Iris pigment epithelial cell (primary cell): ENCODE measurements at regions not wholly inside any gene's neighbourhood (a gene's known extent, or its start where the extent isn't known, plus 50 kb on each side); places are given as distances from the start of the nearest gene placed in this dataset.
A peak's percentile ranks its signal among the peaks of the same experiment; 100 is the strongest.

Experiments
- DNase-seq: peaks from one replicate; pipeline ENCODE4 v3.0.0-alpha.2; 2011; ENCODE audit warnings: low read depth

GRCh38 chr6:100177956-100178355, 183.9 kb upstream of the MCHR2 start:
- no peak for DNase-seq

DNA sequence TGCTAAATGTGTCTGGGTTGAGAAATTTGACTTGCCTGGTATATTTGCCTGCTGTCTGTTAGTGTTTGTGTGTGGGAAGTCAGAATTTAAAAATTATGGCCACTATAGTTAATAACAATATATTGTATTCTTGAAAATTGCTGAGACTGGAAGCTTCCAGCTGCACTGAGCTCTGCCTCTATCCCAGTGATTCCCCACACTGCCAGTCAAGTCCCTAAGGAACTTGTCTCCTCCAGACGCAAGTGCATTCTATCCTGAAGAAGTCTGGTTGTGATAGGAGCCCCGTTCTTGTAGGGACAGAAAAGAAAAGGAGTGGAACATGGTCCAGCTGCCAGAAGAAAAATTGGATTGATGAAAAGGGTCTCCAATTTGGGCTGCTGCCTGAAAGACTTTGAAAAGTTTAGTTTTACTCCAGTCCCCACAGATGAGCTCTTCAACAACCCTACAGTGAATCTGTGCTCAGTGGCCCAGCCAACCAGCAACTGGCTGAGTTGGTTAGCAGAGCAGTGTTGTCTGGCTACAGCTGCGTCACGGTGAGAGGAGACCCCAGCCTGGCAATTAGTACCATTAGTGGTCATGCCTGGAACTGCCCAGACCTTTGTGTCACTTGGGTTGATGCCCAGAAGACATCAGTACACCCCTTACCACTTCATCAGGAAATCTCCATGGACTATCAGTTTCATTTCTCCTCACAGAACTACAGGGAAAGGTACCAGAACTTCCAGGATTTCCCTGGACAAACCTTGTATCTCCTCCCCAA, 183.1 kb upstream of the MCHR2 start:
- no peak for DNase-seq

DNA sequence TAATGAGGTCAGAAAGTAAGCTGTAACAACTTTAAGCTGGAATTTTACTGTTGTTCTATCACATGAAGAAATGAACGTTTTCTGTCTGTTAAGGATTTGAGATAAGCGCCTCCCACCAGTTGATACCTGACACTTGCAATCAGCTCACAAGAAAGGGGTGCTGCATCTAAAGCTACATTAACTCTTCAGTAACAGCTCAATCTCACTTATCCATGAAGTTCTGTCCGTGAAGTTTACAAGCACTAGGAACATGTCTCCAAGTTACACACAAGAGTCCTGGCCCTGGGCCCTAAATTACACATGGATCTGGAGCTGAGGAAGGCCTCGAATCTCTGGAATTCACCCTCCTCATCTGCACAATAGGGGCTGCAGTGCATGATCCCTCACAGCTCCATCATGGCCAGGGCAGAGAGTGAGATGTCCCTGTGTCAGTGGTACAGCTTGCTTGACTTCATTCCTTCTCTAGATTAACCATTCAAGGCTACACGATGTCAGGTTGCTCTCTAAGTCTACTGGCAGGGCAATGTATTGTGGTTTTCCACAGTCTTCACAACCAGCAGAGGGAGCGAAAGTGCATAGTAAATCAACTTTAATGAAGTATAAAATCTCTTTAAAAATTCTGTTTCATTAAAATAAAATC, 182.4 kb upstream of the MCHR2 start:
- peak; percentile 80 for DNase-seq

GRCh38 chr6:100175814-100176310, 181.8 kb upstream of the MCHR2 start:
- DNase-seq = peak; percentile 94

DNA sequence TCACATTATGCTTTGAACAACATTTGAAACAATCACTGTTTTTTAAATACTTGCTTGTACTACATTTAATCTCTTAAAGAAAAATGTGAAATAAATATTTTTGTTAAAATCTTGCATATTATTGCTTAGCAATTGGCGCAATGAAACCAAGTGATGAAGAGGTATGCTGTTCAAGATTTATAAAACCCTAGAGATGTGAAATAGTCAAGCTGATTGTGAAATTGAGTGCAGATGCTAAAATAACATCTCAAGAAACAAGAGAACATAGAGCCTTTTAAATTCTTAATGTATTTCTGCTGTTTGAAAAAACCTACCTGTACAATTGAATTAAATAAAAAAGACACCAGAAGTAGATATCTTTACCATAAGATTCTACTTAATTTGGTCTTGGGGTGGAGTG, 179.2 kb upstream of the MCHR2 start:
- peak; percentile 14 for DNase-seq

DNA sequence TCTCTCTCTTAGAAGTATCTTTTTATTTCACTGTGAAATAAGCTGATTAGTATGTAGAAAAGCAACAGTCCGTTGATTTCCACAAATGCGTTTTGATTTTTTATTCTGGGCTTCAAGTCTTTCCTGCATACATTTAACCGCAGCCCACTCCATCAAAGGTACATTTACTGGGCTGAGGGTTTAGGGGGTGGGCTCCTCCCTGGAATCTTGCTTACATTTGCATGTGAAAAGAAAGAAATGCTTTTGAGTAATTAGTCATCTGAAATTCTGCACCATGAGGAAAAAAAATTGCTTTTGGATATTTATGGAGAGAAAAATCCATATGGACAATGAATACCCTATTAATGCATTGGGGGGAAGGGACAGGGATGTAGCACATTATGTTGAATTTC, 178.3 kb upstream of the MCHR2 start:
- no peak for DNase-seq

DNA sequence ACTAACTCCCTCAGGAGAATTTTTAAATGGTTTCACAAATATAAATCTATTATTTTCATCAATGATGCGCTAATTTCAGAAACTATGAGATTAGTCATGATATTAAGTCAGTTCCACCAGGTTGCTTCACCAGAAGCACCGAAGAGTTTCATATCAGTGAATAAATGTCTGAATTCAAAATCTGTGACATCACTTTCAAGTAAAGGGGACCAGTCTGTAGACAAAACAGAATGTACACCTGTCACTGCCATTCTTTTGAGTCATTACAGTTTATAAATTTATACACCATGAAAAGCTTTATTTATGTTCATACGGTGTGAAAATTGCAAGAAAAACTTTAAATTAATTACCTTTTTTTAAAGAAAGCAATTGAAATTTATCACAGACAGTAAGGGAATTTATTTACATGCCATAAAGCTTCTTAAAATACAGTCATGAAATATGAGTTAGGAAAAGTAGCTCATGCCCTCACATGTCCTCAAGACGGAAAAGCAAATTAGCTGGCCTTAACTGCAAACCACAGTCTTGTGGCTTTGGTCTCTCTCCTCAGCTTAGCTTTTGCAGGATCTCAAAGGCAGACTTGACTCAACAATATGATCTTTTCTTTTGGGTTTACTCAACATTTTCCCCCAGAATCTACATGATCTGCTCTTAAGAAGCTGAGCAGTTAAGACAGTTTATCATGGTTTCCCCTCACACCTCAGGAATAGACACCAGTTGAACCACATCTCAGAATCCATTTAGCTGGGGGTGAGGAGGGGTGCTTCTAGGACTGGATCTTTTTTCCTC, 177.7 kb upstream of the MCHR2 start:
- peak; percentile 63 for DNase-seq

- no peak for DNase-seq
Measured at GRCh38 chr6:100168148-100168547, 174.1 kb upstream of the MCHR2 start.

DNA sequence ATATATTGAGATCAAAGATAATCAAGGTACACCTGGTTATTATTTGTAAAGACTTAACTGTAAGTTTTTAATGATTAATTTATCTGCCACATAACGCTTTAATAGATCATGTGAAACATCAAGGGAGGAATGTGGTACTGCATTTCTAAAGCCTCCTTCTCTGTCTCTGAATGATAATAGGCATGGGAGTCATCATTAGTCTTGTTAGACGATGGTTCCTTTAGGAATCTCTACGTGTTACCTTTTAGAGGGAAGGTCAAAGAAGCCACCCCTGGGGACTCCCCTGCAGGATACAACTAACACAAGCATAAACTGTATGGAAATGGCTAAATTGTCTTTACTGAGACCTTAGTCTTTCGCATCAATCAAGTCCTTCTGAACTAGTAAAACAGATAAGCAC, 173.6 kb upstream of the MCHR2 start:
- DNase-seq = no peak

GRCh38 chr6:100166956-100167355, 172.9 kb upstream of the MCHR2 start:
- DNase-seq = no peak

DNA sequence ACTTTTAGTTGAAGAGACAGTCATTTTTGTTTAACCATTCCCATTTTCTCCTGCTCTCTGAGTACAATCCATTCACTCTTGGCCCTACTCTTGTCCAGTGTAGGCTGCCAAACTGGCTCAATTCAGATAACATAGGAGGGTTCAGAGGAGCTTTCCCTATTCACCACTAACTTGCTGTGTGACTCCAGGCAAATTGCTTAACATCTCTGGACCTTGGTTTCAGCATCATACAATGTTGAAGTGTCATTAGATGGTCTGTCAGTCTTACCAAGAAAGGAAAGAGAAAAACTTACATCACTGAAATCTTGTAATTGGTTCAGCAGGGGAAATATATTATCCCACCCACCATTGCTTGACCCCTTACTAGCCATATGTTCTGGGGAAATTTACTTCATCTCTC, 171.4 kb upstream of the MCHR2 start:
- no peak for DNase-seq

DNA sequence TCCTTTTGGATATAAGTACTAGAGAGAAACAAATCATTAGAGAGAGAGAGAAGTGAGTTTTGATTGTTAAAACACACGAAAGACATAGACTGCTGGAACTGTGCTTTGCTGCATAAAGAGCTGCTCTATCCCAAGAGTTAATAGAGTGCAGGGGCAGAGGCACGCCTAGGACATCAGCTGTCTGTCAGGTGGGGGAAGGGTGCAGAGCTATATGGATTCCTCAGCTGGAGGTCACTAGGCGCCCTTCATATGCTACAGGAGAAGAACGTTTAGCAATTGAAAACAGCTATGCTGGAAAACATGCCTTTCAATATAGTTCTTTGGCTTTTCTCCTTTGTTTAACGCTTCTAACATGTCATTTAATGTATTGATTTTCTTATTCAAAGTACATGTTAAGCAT, 169.0 kb upstream of the MCHR2 start:
- DNase-seq = no peak

GRCh38 chr6:100161782-100162365, 167.9 kb upstream of the MCHR2 start:
- no peak for DNase-seq

DNA sequence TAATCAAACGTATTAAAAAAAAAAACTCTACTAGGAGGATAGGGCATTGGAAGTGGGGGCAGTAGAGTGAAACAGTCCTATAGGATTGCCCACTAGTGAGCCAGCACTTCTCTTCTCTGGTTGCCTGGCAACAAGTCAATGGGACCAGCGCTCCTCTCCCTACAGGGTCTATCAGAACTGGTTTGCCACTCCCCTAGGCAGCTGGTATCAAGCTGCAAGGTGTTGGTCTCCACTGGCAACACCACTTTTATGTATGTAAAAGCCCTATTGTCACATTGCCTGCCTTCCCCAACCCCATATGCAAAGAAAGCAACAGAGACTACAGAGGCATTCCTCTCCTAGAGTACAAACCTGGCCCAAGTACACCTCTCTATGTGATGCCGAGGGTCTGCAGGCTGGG, 166.9 kb upstream of the MCHR2 start:
- no peak for DNase-seq

- no peak for DNase-seq
Measured at GRCh38 chr6:100155141-100155540, 161.1 kb upstream of the MCHR2 start.

DNA sequence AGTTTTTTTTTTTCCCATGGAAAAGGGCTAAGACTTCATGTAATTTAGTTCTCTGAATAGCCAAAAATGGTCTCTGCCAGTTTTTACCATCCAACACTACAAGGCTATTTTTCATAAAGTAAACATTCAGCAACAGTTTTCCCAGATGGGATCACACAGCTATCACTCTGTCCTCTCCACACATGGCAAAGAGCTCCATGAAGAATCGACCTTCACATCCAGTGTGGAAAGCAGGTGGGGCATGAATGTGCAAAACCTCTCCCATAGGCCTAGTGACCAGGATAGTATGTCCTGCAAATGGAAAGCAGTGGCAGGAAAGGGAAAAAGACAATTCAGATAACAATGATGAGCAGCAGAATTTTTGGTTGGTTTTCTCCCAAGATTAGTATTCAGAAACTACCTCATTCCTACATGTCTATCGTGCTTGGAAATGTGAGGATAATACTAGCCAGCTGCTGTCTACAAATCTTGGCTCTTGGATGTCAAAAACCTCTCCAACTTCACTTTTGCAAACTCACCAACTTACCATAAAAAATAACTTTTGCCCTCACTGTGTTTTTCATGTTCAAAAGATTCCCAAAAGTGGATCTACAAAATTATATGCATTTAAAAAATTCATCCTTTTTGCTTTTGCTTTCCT, 159.7 kb upstream of the MCHR2 start:
- no peak for DNase-seq

DNA sequence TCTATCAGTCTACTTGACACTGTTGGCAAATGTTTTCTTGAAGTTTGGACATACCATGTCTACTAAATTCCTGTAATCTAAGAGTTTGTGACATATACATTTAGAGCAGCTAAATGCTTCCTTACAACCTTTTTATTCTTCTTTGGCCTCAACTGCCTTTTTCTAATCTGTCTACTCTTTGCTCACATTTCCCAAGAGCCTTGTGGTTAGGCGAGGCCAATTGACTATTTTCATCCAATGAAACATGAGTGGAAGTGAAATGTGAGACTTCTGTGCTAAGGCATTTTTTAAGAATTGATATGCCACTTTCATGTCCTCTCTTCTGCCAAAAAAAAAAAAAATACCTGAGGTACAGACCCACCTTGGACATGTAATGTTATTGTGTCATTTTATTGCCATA, 158.2 kb upstream of the MCHR2 start:
- no peak for DNase-seq

- no peak for DNase-seq
Measured at GRCh38 chr6:100144991-100145390, 151.0 kb upstream of the MCHR2 start.

GRCh38 chr6:100138346-100139022, 144.5 kb upstream of the MCHR2 start:
- DNase-seq = no peak

- DNase-seq = no peak
Measured at GRCh38 chr6:100137759-100138158, 143.7 kb upstream of the MCHR2 start.

- DNase-seq = no peak
Measured at GRCh38 chr6:100136590-100136989, 142.6 kb upstream of the MCHR2 start.
